CD1c-positive myeloid dendritic cell (primary cell): ENCODE measurements at regions not wholly inside any gene's neighbourhood (a gene's known extent, or its start where the extent isn't known, plus 50 kb on each side); places are given as distances from the start of the nearest gene placed in this dataset.
"Not testable (repeated sequence)": the region's sequence is repeated elsewhere in the genome, so short reads cannot be mapped to it uniquely, and the experiment has no call there.

ENCODE experiments used
- DNase-seq: peaks from one replicate; pipeline ENCODE4 v3.0.0-alpha.2; 2016; ENCODE audit errors: extremely low spot score

GRCh38 chr9:27802418-27802817 is 229.1 kb upstream of the C9orf72 start:
- DNase-seq: no peak

- DNase-seq: no peak
Observed at GRCh38 chr9:27808864-27809263, 235.6 kb upstream of the C9orf72 start.

GRCh38 chr9:27817747-27818146 is 244.5 kb upstream of the C9orf72 start:
- no peak for DNase-seq

- no peak for DNase-seq
Observed at GRCh38 chr9:27818348-27818747, 245.1 kb upstream of the C9orf72 start.

DNA sequence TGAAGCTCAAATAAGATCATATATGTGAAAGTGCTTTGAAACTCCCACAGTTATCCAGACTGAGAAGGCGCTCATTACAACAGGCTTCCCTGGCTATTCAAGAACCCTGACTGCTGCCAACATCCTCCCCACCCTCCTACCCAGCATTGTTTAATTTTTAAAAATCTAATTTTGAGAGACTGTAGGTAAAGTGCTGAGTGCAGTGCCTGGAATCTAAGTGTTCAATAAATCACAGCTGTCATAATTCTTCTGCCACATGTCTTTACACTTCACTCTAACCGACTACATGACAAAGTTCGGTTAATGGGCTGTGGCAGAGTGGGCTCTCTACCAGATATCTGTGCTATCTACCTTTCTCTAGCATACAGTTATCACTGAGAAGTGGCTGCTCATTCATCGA is 255.6 kb upstream of the C9orf72 start:
- no peak for DNase-seq

GRCh38 chr9:27829621-27830020 is 256.3 kb upstream of the C9orf72 start:
- no peak for DNase-seq

DNA sequence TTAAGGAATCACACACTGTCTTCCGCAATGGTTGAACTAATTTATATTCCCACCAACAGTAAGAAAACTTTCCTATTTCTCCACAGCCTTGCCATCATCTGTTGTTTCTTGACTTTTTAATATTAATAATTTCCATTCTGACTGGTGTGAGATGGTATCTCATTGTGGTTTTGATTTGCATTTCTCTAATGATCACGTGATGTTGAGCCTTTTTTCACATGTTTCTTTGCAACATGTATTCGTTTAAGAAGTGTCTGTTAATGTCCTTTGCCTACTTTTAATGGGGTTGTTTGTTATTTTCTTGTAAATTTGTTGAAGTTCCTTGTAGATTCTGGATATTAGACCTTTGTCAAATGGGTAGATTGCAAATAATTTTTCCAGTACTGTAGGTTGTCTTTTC is 258.8 kb upstream of the C9orf72 start:
- not testable (repeated sequence) for DNase-seq

- no peak for DNase-seq
Observed at GRCh38 chr9:27835286-27835685, 262.0 kb upstream of the C9orf72 start.

- no peak for DNase-seq
Observed at GRCh38 chr9:27835746-27836145, 262.5 kb upstream of the C9orf72 start.

DNA sequence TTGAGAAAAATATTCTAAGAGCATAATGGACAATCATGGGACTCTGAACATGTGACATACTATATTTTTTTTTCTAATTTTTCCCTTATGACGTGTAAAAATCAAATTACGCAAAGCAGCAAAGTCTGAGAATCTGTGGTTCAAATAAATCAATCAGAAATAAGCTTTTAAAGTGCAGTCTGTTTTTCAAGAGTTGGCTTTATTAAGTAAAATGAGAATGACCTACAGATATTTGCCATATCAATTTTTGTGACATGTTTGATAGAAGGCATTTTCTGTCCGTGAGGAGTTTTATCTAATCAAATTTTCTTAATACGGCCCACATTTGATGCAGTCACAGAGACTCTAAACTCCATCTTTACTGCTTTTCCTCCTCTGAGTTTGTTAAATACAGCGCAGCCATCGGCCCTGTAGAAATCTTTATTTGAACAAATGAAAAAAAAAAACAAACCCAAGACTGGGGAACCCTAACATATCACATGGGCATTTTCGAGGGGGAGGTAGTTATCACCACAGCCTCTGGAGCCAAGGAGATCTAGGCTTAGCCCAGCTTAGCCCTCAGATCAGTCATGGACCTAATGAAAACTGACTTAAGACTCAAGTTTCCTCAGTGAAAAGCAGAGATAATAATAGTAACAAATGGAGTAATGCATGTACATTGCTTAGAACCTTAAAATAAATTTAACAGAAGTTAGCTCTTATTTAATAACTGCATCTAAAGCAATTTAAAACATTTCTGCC is 263.6 kb upstream of the C9orf72 start:
- no peak for DNase-seq

- no peak for DNase-seq
Observed at GRCh38 chr9:27838876-27839275, 265.6 kb upstream of the C9orf72 start.

DNA sequence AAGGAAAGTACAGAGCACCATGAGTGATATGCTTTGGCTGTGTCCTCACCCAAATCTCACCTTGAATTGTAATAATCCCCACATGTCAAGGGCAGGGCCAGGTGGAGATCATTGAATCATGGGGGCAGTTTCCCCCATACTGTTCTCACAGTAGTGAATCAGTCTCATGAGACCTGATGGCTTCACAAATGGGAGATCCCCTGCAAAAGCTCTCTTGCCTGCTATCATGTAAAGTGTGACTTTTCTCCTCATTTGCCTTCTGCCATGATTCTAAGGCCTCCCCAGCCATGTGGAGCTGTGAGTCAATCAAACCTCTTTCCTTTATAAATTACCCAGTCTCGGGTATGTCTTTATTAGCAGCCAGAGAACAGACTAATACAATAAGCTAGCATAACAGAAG is 266.5 kb upstream of the C9orf72 start:
- DNase-seq: not testable (repeated sequence)

- no peak for DNase-seq
Observed at GRCh38 chr9:27844797-27845196, 271.5 kb upstream of the C9orf72 start.

DNA sequence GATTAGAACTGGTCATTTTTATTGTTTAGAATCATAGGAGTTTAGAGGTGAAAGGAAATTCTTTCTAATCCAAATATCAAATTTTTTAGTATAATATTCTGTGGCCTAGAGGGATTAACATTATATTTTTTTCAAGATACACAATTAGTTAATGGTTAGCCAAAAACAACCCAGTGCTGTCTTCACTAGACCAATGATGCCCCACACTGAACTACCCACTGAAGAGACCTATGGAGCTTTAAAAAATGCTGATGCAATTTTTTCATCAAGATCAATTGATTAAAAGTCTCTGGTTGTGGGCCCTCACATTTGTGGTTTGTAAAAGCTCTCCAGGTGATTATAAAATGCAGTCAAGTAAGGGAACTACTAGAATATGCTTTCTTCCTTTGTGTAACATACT is 274.1 kb upstream of the C9orf72 start:
- DNase-seq: no peak

GRCh38 chr9:27847818-27848217 is 274.5 kb upstream of the C9orf72 start:
- no peak for DNase-seq

GRCh38 chr9:27848315-27848714 is 275.0 kb upstream of the C9orf72 start:
- no peak for DNase-seq

GRCh38 chr9:27851858-27852257 is 278.6 kb upstream of the C9orf72 start:
- peak; percentile 2 for DNase-seq

- DNase-seq: no peak
Observed at GRCh38 chr9:27853529-27853928, 280.2 kb upstream of the C9orf72 start.

GRCh38 chr9:27856054-27856453 is 282.8 kb upstream of the C9orf72 start:
- DNase-seq: no peak

DNA sequence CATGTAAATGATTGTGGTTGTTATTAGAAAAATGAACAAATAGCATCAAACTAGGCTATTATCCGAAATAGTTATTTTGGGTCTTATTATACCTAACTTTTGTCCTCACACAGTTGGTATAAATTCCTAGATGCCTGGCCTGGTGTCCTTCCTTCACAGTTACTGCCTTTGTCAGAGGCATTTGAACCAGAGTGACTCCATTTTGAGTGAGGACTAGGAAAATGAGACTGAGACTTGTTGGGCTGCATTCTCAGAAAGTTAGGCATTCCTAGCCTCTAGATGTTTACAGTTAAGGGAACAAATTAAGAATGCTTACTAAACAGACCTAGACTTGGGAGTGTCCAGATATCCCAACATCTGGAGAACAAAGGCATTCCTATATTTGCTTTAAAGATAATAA is 283.5 kb upstream of the C9orf72 start:
- DNase-seq: no peak

DNA sequence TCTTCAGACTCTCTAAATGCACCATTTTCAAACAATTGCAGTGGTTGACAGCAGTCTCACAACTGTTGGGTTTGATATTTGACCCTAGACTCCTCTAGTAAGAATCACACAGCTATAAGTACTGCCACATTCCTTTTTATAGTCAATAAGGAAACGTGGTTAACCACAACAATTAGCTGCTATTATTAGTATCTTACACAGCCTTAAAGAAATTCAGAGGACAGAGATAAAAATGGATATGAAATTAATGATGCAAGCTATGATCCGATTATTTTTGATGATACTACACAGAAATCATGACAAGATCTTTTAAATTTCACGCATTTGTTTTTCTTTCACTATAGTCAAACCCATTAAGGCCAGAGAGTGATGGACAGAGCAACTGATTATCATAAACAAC is 288.6 kb upstream of the C9orf72 start:
- no peak for DNase-seq

GRCh38 chr9:27864644-27865438 is 291.6 kb upstream of the C9orf72 start:
- DNase-seq: no peak

DNA sequence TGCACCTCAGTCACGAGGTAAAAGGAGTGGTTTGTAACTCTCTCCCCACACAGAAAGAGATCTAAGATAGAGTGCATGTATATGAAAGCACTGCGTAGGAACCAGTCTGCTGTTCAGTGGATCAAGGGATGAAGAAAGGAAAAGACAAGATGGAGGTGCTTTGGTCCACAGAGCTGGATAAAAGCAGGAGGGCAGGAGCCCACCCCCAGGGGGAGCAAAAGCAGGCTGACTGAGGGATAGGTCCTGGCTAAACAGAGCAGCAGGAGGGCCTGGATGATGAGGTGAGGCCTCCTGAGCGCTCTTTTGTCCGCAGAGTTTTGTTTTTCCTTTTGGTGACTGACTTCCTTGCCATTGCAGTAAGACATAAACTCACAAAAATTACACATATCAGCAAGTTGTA is 293.5 kb upstream of the C9orf72 start:
- no peak for DNase-seq
